Hepatocyte (in vitro differentiated cells): ENCODE measurements at regions not wholly inside any gene's neighbourhood (a gene's known extent, or its start where the extent isn't known, plus 50 kb on each side); places are given as distances from the start of the nearest gene placed in this dataset.

ENCODE experiments used
- EZH2 ChIP-seq: fragments of 200-600 bp; sonication (generic); IDR thresholded peaks from 2 replicates; pipeline ENCODE4 v1.6.1; 2016; ENCODE audit warnings: antibody characterized with exemption, mild to moderate bottlenecking, borderline replicate concordance
- EZH2phosphoT487 ChIP-seq: fragments of 200-600 bp; sonication (generic); IDR thresholded peaks from one replicate; pipeline ENCODE4 v1.6.1; 2018; ENCODE audit warnings: antibody characterized with exemption, mild to moderate bottlenecking, low read depth, moderate library complexity; ENCODE audit not compliant: unreplicated experiment, severe bottlenecking
- TF ChIP-seq, protein P1 (sequence below): fragments of 200-600 bp; sonication (generic); IDR thresholded peaks from 2 replicates; pipeline ENCODE4 v1.5.1; 2016; ENCODE audit warnings: antibody characterized with exemption, mild to moderate bottlenecking; ENCODE audit not compliant: poor library complexity

DNA sequence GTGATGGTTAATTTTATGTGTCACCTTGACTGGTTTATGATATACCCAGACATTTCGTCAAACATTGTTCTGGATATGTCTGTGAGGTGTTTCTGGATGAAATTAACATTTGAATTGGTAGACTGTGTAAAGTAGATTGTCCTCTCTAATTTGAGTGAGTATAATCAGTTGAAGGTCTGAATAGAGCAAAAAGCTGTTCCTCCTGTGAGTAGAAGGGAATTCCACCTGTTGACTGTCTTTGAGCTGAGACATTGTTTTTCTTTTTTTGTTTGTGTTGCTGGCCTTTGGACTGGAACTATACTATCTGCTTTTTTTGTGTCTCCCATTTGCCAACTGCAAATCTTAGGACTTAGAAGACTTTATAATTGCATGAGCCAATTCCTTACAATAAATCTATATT is 920.9 kb upstream of the LRFN5 start:
- TF ChIP-seq, protein P1, sequence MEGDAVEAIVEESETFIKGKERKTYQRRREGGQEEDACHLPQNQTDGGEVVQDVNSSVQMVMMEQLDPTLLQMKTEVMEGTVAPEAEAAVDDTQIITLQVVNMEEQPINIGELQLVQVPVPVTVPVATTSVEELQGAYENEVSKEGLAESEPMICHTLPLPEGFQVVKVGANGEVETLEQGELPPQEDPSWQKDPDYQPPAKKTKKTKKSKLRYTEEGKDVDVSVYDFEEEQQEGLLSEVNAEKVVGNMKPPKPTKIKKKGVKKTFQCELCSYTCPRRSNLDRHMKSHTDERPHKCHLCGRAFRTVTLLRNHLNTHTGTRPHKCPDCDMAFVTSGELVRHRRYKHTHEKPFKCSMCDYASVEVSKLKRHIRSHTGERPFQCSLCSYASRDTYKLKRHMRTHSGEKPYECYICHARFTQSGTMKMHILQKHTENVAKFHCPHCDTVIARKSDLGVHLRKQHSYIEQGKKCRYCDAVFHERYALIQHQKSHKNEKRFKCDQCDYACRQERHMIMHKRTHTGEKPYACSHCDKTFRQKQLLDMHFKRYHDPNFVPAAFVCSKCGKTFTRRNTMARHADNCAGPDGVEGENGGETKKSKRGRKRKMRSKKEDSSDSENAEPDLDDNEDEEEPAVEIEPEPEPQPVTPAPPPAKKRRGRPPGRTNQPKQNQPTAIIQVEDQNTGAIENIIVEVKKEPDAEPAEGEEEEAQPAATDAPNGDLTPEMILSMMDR: no peak
- TF ChIP-seq EZH2 (no peak), EZH2phosphoT487 (no peak)
